NT2/D1 (cell line): ENCODE measurements at regions not wholly inside any gene's neighbourhood (a gene's known extent, or its start where the extent isn't known, plus 50 kb on each side); places are given as distances from the start of the nearest gene placed in this dataset.

ENCODE experiments used
- SUZ12 ChIP-seq: IDR thresholded peaks from 2 replicates; pipeline ENCODE4 v1.6.1; 2011; ENCODE audit not compliant: insufficient read length, insufficient read depth; ENCODE audit errors: extremely low read depth
- YY1 ChIP-seq: IDR thresholded peaks from 2 replicates; pipeline ENCODE4 v1.6.1; 2011; ENCODE audit not compliant: insufficient read length, insufficient read depth
- ZNF274 ChIP-seq: IDR thresholded peaks from 2 replicates; pipeline ENCODE4 v1.6.1; 2011; ENCODE audit warnings: mild to moderate bottlenecking, low read depth, low read length

GRCh38 chr21:15211491-15212133 lies 146.8 kb upstream of the NRIP1 start:
- TF ChIP-seq SUZ12 (no peak), ZNF274 (no peak), YY1 (no peak)
